Immature natural killer cell (primary cell): ENCODE measurements at regions not wholly inside any gene's neighbourhood (a gene's known extent, or its start where the extent isn't known, plus 50 kb on each side); places are given as distances from the start of the nearest gene placed in this dataset.
"Not testable (repeated sequence)": the region's sequence is repeated elsewhere in the genome, so short reads cannot be mapped to it uniquely, and the experiment has no call there.

Experiments
- DNase-seq, 3 donors: peaks; one replicate each; pipeline ENCODE4 v3.0.0; 2022; ENCODE audit warnings: mixed read lengths in 1 of 3
- H3K27ac Mint-ChIP-seq, 6 donors: one replicate each; pipeline ENCODE4 v1.8.0; 2020; ENCODE audit warnings: mixed read lengths in 6 of 6, mild to moderate bottlenecking in 5 of 6, inconsistent platforms in 4 of 6, moderate library complexity in 3 of 6
- H3K27me3 Mint-ChIP-seq, 3 donors: one replicate each; pipeline ENCODE4 v1.8.0; 2020 to 2021; ENCODE audit warnings: low read depth in 3 of 3, mild to moderate bottlenecking in 3 of 3, mixed read lengths in 3 of 3, moderate library complexity in 3 of 3, inconsistent platforms in 1 of 3
- H3K36me3 Mint-ChIP-seq, 3 donors: one replicate each; pipeline ENCODE4 v1.8.0; 2020; ENCODE audit warnings: mixed read lengths in 3 of 3, inconsistent platforms in 2 of 3, mild to moderate bottlenecking in 2 of 3
- H3K4me1 Mint-ChIP-seq, 2 donors: one replicate each; pipeline ENCODE4 v1.8.0; 2020; ENCODE audit warnings: inconsistent platforms in 2 of 2, mild to moderate bottlenecking in 2 of 2, mixed read lengths in 2 of 2, moderate library complexity in 1 of 2
- H3K4me3 Mint-ChIP-seq, 5 donors: one replicate each; pipeline ENCODE4 v1.8.0; 2020; ENCODE audit warnings: mild to moderate bottlenecking in 5 of 5, mixed read lengths in 5 of 5, inconsistent platforms in 3 of 5, moderate library complexity in 3 of 5
- H3K9me3 Mint-ChIP-seq, 6 donors: one replicate each; pipeline ENCODE4 v1.8.0; 2020; ENCODE audit warnings: mild to moderate bottlenecking in 6 of 6, mixed read lengths in 6 of 6, inconsistent platforms in 4 of 6, moderate library complexity in 3 of 6

DNA sequence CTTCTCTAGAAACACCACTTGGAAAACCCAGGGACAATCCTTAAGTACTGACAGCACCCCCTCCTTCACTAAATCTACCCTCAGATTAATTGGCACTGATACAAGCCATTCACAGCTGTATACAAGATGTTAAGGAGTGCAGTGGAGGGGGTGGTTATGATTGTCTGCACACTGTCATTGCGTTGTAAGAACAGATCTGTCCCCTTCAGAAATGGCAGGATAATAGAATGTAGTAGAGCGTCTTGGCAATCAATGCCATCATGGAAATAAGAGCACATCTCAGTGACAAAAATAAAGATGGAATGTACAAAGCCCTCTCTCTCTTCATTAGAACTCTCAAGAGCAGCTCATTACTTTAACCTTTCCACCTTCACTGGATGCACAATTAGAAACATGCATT, 324.9 kb upstream of the TBX18 start:
- DNase-seq = no peak
- H3K9me3 Mint-ChIP-seq = peaks cover 4 to 33% (median 8%) of the 10 kb centered on the region in 6 donors
- no peak overlapping the region for H3K27ac Mint-ChIP-seq
- no peaks in the 10 kb centered on the region for H3K4me1 Mint-ChIP-seq
- H3K4me3 Mint-ChIP-seq = no peak overlapping the region
- H3K27me3 Mint-ChIP-seq = peaks cover 0 to 2% (median 0%) of the 10 kb centered on the region in 3 donors
- peaks cover 0 to 3% (median 0%) of the 10 kb centered on the region in 3 donors for H3K36me3 Mint-ChIP-seq

GRCh38 chr6:85085875-85086274, 321.5 kb upstream of the TBX18 start:
- Mint-ChIP-seq H3K4me1 (no peaks in the 10 kb centered on the region), H3K36me3 (peaks cover 0 to 3% (median 0%) of the 10 kb centered on the region in 3 donors), H3K4me3 (no peak overlapping the region), H3K9me3 (peaks cover 2 to 20% (median 10%) of the 10 kb centered on the region in 6 donors), H3K27ac (no peak overlapping the region), H3K27me3 (peaks cover 0 to 2% (median 2%) of the 10 kb centered on the region in 3 donors)
- no peak for DNase-seq

GRCh38 chr6:85081102-85081501, 316.7 kb upstream of the TBX18 start:
- peaks cover 0 to 3% (median 2%) of the 10 kb centered on the region in 3 donors for H3K27me3 Mint-ChIP-seq
- H3K4me1 Mint-ChIP-seq = no peaks in the 10 kb centered on the region

GRCh38 chr6:85079761-85080160, 315.4 kb upstream of the TBX18 start:
- H3K4me1 Mint-ChIP-seq = no peaks in the 10 kb centered on the region
- H3K9me3 Mint-ChIP-seq = peaks cover 4 to 15% (median 7%) of the 10 kb centered on the region in 6 donors
- DNase-seq = no peak
- H3K36me3 Mint-ChIP-seq = no peaks in the 10 kb centered on the region
- H3K27ac Mint-ChIP-seq = no peak overlapping the region
- H3K27me3 Mint-ChIP-seq = peaks cover 0 to 3% (median 2%) of the 10 kb centered on the region in 3 donors
- H3K4me3 Mint-ChIP-seq = no peak overlapping the region

More at GRCh38 chr6:85081102-85081501, 316.7 kb upstream of the TBX18 start:
- peaks cover 4 to 18% (median 7%) of the 10 kb centered on the region in 6 donors for H3K9me3 Mint-ChIP-seq
- no peaks in the 10 kb centered on the region for H3K36me3 Mint-ChIP-seq
- no peak overlapping the region for H3K27ac Mint-ChIP-seq
- DNase-seq = no peak
- H3K4me3 Mint-ChIP-seq = no peak overlapping the region

GRCh38 chr6:85078058-85078457, 313.7 kb upstream of the TBX18 start:
- Mint-ChIP-seq H3K4me3 (no peak overlapping the region), H3K27me3 (peaks cover 0 to 3% (median 2%) of the 10 kb centered on the region in 3 donors), H3K36me3 (no peaks in the 10 kb centered on the region), H3K27ac (no peak overlapping the region), H3K4me1 (no peaks in the 10 kb centered on the region), H3K9me3 (peaks cover 4 to 19% (median 7%) of the 10 kb centered on the region in 6 donors)
- DNase-seq = no peak

GRCh38 chr6:85077098-85077497, 312.7 kb upstream of the TBX18 start:
- H3K4me1 Mint-ChIP-seq = no peaks in the 10 kb centered on the region
- H3K4me3 Mint-ChIP-seq = no peak overlapping the region
- no peak overlapping the region for H3K27ac Mint-ChIP-seq
- H3K27me3 Mint-ChIP-seq = peaks cover 0 to 3% (median 0%) of the 10 kb centered on the region in 3 donors
- H3K9me3 Mint-ChIP-seq = peaks cover 2 to 19% (median 5%) of the 10 kb centered on the region in 6 donors
- no peak for DNase-seq
- no peaks in the 10 kb centered on the region for H3K36me3 Mint-ChIP-seq

DNA sequence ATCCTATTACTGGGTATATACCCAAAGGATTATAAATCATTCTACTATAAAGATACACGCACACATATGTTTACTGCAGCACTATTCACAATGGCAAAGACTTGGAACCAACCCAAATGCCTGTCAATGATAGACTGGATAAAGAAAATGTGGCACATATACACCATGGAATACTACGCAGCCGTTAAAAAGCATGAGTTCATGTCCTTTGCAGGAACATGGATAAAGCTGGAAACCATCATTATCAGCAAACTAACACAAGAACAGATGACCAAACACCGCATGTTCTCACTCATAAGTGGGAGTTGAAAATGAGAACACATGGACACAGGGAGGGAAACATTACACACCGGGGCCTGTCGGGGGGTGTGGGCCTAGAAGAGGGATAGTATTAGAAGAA, 307.4 kb upstream of the TBX18 start:
- not testable (repeated sequence) for H3K27ac Mint-ChIP-seq, H3K36me3 Mint-ChIP-seq, H3K4me1 Mint-ChIP-seq, DNase-seq, H3K4me3 Mint-ChIP-seq, H3K27me3 Mint-ChIP-seq
- peaks cover 2 to 26% (median 8%) of the 10 kb centered on the region in 6 donors for H3K9me3 Mint-ChIP-seq

DNA sequence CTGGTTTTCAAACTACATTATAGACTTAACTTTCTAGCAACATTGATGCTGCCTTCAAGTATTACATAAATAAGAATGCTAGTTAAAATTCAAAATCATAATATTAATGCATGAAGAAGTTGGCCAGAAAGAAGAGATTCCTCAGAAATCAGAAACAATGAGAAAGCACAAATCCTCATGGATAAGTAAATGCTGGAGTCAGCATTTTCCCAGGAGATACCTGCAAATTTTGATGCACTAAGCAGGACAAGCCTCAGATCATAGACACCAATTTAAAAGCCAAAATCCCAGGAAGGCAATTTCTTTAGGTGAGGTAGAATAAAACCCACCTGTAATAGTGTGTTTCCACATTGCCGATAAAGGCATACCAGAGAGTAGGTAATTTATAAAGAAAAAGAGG, 305.2 kb upstream of the TBX18 start:
- Mint-ChIP-seq H3K9me3 (peaks cover 2 to 28% (median 10%) of the 10 kb centered on the region in 6 donors), H3K27ac (no peak overlapping the region), H3K4me3 (no peak overlapping the region), H3K4me1 (no peaks in the 10 kb centered on the region), H3K27me3 (peaks cover 0 to 2% (median 1%) of the 10 kb centered on the region in 3 donors), H3K36me3 (no peaks in the 10 kb centered on the region)
- DNase-seq = no peak

DNA sequence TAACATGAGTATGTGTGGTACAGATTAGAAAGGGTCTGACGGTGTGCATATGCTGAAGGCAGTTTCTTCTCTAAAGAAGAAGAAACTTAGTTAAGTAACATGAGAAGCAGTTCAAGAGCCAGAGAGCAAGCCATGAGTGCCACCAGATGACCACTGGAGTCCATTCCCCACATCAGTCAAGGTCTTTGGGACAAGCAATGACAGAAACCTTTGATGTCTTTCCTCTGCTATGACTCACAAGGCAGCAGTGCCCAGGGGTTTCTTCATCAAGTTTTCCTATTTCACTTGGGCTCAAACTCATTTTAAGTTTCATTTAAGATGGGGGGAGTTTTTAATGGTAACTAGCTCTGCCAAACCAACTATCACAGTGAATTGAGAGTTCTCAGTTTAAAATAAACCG, 303.8 kb upstream of the TBX18 start:
- Mint-ChIP-seq H3K27me3 (peaks cover 0 to 2% (median 1%) of the 10 kb centered on the region in 3 donors), H3K4me1 (no peaks in the 10 kb centered on the region), H3K4me3 (no peak overlapping the region), H3K27ac (no peak overlapping the region), H3K9me3 (peaks cover 2 to 26% (median 11%) of the 10 kb centered on the region in 6 donors), H3K36me3 (no peaks in the 10 kb centered on the region)
- no peak for DNase-seq

DNA sequence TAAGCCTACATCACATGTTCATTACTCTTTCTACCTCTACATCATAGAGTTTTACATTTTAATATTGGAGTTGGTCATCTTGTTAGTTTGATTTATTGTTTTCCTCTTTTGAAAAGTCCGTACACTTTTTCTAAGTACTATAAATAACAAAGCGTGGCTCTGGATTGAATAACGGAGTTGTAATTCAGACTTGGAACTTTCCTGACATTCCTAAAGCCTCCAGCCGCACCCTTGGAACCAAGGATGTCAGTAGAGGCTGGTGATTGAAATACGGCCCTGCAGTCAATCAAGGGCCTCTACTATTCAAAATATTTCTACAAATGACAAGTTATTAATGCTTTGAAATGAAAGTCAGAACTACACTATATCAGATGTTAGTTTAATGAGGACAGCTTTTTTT, 301.9 kb upstream of the TBX18 start:
- no peak for DNase-seq
- Mint-ChIP-seq H3K27ac (no peak overlapping the region), H3K27me3 (peaks cover 0 to 2% (median 1%) of the 10 kb centered on the region in 3 donors), H3K4me1 (no peaks in the 10 kb centered on the region), H3K9me3 (peaks cover 3 to 19% (median 11%) of the 10 kb centered on the region in 6 donors), H3K4me3 (no peak overlapping the region), H3K36me3 (no peaks in the 10 kb centered on the region)

GRCh38 chr6:85065831-85066230, 301.4 kb upstream of the TBX18 start:
- Mint-ChIP-seq H3K4me3 (no peak overlapping the region), H3K4me1 (no peaks in the 10 kb centered on the region), H3K27ac (no peak overlapping the region), H3K36me3 (no peaks in the 10 kb centered on the region), H3K9me3 (peaks cover 2 to 16% (median 9%) of the 10 kb centered on the region in 6 donors), H3K27me3 (peaks cover 0 to 2% (median 1%) of the 10 kb centered on the region in 3 donors)
- DNase-seq = no peak

GRCh38 chr6:85063611-85064010, 299.2 kb upstream of the TBX18 start:
- Mint-ChIP-seq H3K4me1 (no peaks in the 10 kb centered on the region), H3K36me3 (no peaks in the 10 kb centered on the region), H3K9me3 (peaks cover 2 to 16% (median 5%) of the 10 kb centered on the region in 6 donors), H3K4me3 (no peak overlapping the region), H3K27ac (no peak overlapping the region), H3K27me3 (peaks cover 0 to 2% (median 0%) of the 10 kb centered on the region in 3 donors)
- DNase-seq = no peak

DNA sequence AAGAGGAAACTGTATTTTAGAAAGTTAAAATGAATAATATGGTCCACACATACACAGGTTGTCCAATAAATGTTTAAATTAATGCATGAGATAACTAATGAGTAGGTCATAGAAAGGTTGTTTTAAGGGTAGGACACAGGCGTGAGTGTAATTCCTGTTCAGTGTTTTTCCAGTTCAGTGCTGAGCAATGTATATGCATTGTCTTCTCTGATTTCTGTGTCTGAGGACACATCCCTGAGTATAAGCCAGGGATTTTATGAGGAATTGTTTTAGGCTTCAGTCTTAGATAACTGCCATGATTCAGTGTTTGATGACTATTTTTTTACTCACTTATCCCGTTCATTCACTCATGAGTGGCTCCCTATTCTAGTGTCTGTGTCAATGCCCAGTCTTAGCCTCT, 298.5 kb upstream of the TBX18 start:
- Mint-ChIP-seq H3K4me1 (no peaks in the 10 kb centered on the region), H3K4me3 (no peak overlapping the region), H3K9me3 (peaks cover 1 to 17% (median 3%) of the 10 kb centered on the region in 6 donors), H3K36me3 (no peaks in the 10 kb centered on the region), H3K27ac (no peak overlapping the region), H3K27me3 (peaks cover 0 to 2% (median 0%) of the 10 kb centered on the region in 3 donors)
- no peak for DNase-seq

DNA sequence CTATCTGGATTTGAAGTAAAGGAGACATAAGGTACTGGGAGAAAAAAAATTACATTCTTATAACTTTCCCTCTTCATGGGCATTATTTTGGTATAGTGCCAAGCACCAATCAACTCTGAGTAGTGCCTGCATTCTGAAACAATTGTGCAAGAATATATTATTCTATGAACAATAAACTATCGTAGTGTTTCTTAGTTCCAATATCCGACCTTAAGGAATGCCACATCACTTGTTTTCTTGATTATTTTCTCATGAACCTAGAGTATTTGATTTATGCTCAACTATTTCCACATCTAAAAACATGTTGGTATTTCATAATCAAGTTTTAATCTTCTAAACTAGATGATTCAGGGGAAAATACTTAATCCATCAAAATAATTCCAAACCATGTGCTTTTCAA, 294.4 kb upstream of the TBX18 start:
- no peak for DNase-seq
- peaks cover 0 to 9% (median 3%) of the 10 kb centered on the region in 6 donors for H3K9me3 Mint-ChIP-seq
- H3K27ac Mint-ChIP-seq = no peak overlapping the region
- no peaks in the 10 kb centered on the region for H3K36me3 Mint-ChIP-seq
- H3K4me1 Mint-ChIP-seq = no peaks in the 10 kb centered on the region
- H3K27me3 Mint-ChIP-seq = peaks cover 0 to 2% (median 1%) of the 10 kb centered on the region in 3 donors
- no peak overlapping the region for H3K4me3 Mint-ChIP-seq

- DNase-seq = no peak
- no peaks in the 10 kb centered on the region for H3K36me3 Mint-ChIP-seq
- H3K27me3 Mint-ChIP-seq = peaks cover 0 to 2% (median 1%) of the 10 kb centered on the region in 3 donors
- peaks cover 0 to 7% (median 4%) of the 10 kb centered on the region in 6 donors for H3K9me3 Mint-ChIP-seq
- H3K4me1 Mint-ChIP-seq = no peaks in the 10 kb centered on the region
- H3K27ac Mint-ChIP-seq = no peak overlapping the region
- no peak overlapping the region for H3K4me3 Mint-ChIP-seq
Measured at GRCh38 chr6:85050149-85050548, 285.8 kb upstream of the TBX18 start.
